ENCODE measurements at regions not wholly inside any gene's neighbourhood (a gene's known extent, or its start where the extent isn't known, plus 50 kb on each side); places are given as distances from the start of the nearest gene placed in this dataset.

DNA sequence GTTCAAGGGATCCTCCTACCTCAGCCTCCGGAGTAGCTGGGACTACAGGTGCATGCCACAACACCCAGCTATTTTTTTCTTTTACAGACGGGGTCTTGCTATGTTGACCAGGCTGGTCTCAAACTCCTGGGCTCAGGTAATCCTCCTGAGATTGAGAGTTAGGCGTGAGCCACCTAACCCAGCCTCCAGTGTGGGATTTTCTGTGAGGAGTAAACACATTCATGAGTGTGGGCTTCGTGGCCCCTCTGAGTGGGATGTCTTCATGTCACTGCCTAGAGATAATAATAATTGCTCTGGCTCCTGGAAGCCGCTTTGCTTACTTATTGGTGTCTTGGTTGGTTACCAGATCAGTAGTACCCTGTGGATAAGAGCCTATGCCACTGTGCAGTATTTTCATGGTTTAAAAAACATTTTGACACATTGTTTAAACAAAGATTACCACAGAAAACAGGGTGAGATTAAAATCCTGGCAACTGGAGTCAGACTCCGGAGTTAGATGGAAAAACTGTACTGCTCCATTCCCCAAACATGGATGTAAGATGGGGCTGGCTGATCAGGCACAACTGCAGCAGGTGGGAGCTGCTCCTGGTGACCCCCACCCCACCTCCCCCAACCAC lies 159.1 kb upstream of the RAB4A start:
- no peaks in the 10 kb centered on the region for H3K4me1 ChIP-seq (ENCODE audit: control insufficient read depth, insufficient read depth, low read length)
- no peak for DNase-seq (ENCODE audit: low read depth, low spot score)
- H3K36me3 ChIP-seq (ENCODE audit: control insufficient read depth, insufficient read depth, low read length) = no peaks in the 10 kb centered on the region
- no TSS peak for BruUV-seq (replicated peaks)
- H3K9me3 ChIP-seq (ENCODE audit: control insufficient read depth, insufficient read depth, low read depth, low read length) = no peaks in the 10 kb centered on the region
- H3K27ac ChIP-seq (ENCODE audit: low read length) = no peak overlapping the region
- ChIA-PET CTCF (no interaction called here), POLR2A (no interaction called here)
- no peak for TF ChIP-seq SIN3A (IDR thresholded peaks at IDR 0.05; ENCODE audit: borderline replicate concordance, insufficient read depth, low read depth, low read length)
- TF ChIP-seq TCF7L2 (IDR thresholded peaks at IDR 0.05; ENCODE audit: low read depth, low read length) = no peak
- no peak for TF ChIP-seq CTCF (IDR thresholded peaks at IDR 0.05)
- no peak for TF ChIP-seq POLR2AphosphoS5 (IDR thresholded peaks at IDR 0.05; ENCODE audit: low read depth, low read length)
- TF ChIP-seq REST (IDR thresholded peaks at IDR 0.05; ENCODE audit: insufficient read depth in 1 of 2, low read depth in 2 of 2, low read length in 1 of 2) = no peak
- no peak overlapping the region for H3K4me3 ChIP-seq (ENCODE audit: low read depth in 2 of 2, low read length in 2 of 2)
- in situ Hi-C loops (cut with HindIII; ENCODE audit: low pct_unique_long_range_greater_than_20kb, low sequenced_read_pairs) (no loop called here), intact Hi-C loops (cut with micrococcal nuclease; ENCODE audit: unreplicated experiment) (no loop called here)
- no peaks in the 10 kb centered on the region for H3K27me3 ChIP-seq (ENCODE audit: control insufficient read depth, insufficient read depth, low read length)
- no peak for ATAC-seq

DNA sequence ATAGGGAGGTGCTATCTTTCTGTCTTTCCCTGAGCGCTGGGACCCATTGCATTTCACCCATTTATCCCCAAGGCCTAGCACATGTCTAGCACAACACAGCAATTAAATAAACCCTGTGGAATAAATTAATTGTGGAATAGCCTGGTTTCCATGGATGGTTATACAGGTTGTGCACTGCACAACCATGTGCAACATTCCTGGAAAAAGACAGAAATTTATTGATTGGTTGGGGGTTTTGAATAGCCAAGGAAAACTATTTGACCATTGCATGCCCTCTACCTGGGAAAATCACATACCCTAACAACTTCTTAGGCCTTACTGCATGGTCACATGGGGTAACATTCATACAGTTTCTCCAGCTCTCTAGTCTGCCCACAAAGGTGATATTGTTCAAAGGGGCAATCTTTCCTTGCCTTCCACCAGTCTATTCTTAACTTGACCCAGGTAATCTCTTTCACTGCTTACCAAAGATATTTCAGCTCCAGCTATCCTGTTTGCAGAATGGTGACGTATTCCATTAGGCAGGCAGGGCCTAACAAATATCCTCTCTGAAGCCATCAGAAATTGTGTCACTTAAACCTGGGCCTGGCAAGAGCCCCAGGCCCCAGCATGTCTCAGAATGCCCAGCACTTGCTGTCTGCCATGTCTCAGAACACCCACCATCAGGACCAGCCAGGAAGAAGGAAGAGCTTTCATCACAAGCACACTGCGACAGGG lies 157.9 kb upstream of the RAB4A start:
- Histone ChIP-seq H3K9me3 (ENCODE audit: control insufficient read depth, insufficient read depth, low read depth, low read length) (no peaks in the 10 kb centered on the region), H3K27ac (ENCODE audit: low read length) (no peak overlapping the region), H3K36me3 (ENCODE audit: control insufficient read depth, insufficient read depth, low read length) (no peaks in the 10 kb centered on the region), H3K4me3 (ENCODE audit: low read depth in 2 of 2, low read length in 2 of 2) (no peak overlapping the region), H3K27me3 (ENCODE audit: control insufficient read depth, insufficient read depth, low read length) (no peaks in the 10 kb centered on the region), H3K4me1 (ENCODE audit: control insufficient read depth, insufficient read depth, low read length) (no peaks in the 10 kb centered on the region)
- no peak for TF ChIP-seq REST (IDR thresholded peaks at IDR 0.05; ENCODE audit: insufficient read depth in 1 of 2, low read depth in 2 of 2, low read length in 1 of 2)
- no peak for TF ChIP-seq POLR2AphosphoS5 (IDR thresholded peaks at IDR 0.05; ENCODE audit: low read depth, low read length)
- no peak for TF ChIP-seq TCF7L2 (IDR thresholded peaks at IDR 0.05; ENCODE audit: low read depth, low read length)
- no peak for TF ChIP-seq CTCF (IDR thresholded peaks at IDR 0.05)
- TF ChIP-seq SIN3A (IDR thresholded peaks at IDR 0.05; ENCODE audit: borderline replicate concordance, insufficient read depth, low read depth, low read length) = no peak
- ATAC-seq (no peak), DNase-seq (ENCODE audit: low read depth, low spot score) (no peak)
- ChIA-PET POLR2A (no interaction called here), CTCF (no interaction called here)
- intact Hi-C loops (cut with micrococcal nuclease; ENCODE audit: unreplicated experiment) = no loop called here
- in situ Hi-C loops (cut with HindIII; ENCODE audit: low pct_unique_long_range_greater_than_20kb, low sequenced_read_pairs) = no loop called here
- BruUV-seq (replicated peaks) = no TSS peak

Data from Panc1 (cell line).